Right renal cortex interstitium (tissue), 3 donors: ENCODE measurements at regions not wholly inside any gene's neighbourhood (a gene's known extent, or its start where the extent isn't known, plus 50 kb on each side); places are given as distances from the start of the nearest gene placed in this dataset.

Source experiments
- DNase-seq, 3 donors: peaks; one replicate each; pipeline ENCODE4 v3.0.0-alpha.2; 2013; ENCODE audit warnings: low read depth in 3 of 3, low spot score in 2 of 3

DNA sequence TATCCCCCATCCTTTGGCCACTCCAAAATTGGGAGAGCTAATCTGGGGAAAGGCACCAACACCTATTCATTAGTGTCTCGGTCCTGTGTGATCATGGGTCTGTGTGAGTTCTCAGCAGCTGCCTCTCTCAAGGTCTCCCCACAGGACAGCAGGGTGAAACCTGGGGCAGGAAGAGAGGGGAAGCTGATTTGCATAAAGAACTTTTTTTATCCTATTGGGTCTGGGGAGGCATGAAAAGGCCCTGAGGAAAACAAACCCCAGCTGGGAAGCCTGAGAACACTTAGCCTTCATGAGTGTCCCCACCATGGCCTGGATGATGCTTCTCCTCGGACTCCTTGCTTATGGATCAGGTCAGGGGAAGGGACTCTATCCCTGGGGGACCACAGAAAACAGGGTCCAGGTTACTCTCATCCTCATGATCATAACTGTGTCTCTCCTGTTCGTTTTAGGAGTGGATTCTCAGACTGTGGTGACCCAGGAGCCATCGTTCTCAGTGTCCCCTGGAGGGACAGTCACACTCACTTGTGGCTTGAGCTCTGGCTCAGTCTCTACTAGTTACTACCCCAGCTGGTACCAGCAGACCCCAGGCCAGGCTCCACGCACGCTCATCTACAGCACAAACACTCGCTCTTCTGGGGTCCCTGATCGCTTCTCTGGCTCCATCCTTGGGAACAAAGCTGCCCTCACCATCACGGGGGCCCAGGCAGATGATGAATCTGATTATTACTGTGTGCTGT is 116.0 kb upstream of the TOP3B start:
- no peak for DNase-seq

GRCh38 chr22:22097727-22098228 is 115.2 kb upstream of the TOP3B start:
- no peak for DNase-seq

DNA sequence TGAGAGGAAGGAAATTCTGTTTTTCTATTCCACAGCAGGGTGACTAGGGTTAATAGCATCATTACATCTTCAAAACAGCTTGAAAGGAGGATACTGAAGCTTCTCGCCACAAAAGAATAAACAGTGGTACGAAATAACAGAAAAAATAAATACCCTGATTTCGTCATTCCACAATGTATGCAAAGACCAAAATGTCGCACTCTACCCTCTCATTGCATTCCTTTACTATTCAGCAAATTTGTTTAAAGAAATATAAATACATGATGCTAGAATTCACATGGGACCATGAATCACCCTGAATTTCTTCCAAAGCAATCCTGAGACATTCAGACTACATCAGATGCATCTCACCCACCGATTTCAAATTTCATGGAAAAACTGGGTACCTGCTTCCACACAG is 112.3 kb upstream of the TOP3B start:
- DNase-seq = no peak

DNA sequence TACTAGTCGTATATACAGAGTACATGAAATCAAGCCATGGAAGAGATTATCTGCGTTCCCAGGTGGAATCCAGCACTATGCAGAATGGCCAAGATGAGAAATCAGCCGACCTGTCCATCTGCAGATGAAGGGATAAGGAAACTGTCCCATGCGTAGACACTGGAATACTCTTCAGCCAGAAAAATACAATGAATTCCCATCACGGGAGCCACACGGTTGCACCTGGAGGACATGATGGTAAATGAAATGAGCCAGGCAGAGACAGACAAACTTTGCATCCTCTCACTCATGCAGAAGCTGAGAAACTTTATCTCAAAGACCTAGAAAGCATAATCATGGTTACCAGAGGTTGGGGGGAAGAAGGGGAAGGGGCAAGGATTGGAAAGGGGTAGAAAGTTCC is 111.9 kb upstream of the TOP3B start:
- no peak for DNase-seq

DNA sequence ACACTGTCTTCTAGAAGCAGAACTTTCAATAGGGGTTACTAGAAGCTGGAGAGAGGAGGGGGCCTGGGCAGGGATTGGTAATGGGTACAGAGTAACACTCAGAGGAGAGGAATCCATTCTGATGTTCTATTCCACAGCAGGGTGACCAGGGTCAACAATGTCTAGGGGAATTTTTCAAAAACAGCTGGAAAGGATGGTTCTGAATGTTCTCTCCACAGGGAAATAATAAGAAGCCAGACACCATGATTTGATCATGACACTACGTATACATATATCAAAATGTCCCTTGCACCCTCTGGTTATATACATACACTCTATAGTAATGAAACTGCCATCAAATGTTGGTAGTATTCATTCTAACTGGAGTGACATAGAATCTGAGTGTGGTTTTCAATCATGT is 111.2 kb upstream of the TOP3B start:
- no peak for DNase-seq

DNA sequence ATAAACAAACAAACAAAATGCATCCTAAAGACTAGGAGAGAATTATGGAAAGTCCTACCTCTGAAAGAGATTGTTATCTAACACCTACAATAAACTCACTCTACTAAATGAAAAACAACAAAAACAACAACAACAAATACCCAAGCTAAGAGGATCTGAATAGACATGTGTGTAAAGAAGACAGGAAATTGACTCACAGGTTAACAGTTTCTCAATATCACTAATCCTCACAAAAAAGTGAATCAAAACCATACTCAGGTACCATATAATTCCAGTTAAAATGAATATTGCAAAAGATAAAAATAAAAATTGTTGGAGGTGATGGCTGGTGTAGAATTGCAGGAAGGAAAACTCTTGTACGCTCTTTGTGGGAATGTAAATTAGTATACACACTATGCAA is 110.4 kb upstream of the TOP3B start:
- no peak for DNase-seq

DNA sequence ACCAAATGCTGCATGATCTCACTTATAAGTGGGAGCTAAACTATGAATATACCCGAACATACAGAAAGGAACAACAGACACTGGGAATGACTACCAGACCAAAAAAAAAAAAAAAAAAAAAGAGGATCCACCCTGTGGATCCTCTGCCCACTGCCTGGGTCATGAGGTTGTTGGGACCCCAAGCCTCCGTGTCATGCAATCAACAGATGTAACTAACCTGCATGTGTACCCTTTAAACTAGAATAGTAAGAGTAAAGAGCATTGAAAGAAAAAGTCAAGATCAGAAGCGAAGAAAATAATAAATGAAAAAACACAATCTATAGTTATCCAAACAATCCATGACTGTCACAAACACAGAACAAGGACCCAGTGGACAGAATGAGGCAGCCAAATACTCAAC is 109.5 kb upstream of the TOP3B start:
- DNase-seq = no peak

GRCh38 chr22:22091400-22091878 is 108.9 kb upstream of the TOP3B start:
- DNase-seq = no peak

DNA sequence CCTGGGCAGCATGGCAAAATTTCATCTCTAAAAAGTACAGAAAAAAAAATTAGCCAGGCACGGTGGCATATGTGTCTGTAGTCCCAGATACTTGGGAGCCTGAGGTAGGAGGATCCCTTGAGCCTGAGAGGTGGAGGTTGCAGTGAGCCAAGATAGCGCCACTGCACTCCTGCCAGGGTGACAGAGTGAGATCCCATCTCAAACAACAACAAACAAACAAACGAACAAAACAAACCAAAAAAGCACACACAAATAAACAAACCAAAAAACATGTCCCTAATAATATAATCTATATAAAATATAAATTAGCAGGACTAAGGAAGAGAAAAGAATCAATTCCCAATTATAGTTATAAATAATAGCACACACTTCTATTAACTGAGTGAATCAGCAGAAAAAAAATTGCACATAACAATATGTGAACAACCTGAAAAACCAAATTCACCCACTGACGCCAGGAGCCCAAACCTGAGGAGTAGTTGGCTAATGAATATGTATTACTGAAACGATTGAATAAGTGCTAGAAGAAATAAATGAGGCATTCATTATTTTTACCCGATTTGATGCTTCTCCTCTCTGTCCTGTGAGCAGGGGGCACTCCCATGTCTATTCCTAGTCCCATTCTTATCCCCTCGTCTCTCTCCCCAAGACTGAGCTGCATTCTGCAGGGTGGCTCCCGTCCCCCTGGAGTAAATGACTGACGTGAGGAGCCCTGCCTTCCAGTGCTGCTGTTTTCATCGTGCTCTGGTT is 108.2 kb upstream of the TOP3B start:
- DNase-seq = no peak

DNA sequence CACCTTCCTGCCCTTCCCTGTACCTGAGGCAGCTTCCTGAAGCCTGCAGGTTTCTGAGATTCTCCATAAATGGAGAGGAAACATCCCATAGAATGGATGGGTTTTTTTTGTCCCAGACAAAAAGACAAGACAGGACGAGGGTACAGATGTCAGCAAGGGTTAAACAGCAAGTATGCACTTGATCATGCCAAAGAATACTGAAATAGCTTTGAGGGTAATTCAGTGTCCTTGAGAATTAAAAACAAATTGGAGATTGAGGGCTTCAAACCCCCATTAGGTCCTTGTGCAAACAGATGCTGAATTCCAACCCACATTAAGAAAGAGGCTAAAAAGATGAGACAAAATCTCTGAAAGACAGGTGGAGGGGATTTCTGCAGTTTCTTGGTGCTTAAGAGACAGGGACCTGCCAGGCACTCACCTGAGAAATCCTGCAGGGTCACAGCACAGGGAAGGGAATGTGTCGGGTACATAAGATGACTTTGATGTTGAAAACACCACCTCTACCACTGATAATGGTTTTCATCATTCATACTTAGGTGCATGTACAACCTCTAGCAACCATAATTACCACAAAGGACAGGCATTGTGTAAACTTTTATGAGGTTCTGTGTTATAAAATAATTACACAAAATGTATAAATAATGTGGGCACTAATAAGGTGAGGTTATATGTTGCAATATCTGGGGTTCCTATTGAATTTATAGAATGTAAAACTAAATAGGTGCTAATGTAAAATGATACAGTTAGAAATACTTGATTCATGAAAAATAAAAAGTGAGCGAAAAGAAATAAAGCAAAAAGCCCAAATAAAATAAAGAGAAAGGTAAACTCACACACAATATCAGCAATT is 107.1 kb upstream of the TOP3B start:
- no peak for DNase-seq

GRCh38 chr22:22088658-22089458 is 106.3 kb upstream of the TOP3B start:
- no peak for DNase-seq

- DNase-seq = no peak
Observed at GRCh38 chr22:22087854-22088657, 105.5 kb upstream of the TOP3B start.

DNA sequence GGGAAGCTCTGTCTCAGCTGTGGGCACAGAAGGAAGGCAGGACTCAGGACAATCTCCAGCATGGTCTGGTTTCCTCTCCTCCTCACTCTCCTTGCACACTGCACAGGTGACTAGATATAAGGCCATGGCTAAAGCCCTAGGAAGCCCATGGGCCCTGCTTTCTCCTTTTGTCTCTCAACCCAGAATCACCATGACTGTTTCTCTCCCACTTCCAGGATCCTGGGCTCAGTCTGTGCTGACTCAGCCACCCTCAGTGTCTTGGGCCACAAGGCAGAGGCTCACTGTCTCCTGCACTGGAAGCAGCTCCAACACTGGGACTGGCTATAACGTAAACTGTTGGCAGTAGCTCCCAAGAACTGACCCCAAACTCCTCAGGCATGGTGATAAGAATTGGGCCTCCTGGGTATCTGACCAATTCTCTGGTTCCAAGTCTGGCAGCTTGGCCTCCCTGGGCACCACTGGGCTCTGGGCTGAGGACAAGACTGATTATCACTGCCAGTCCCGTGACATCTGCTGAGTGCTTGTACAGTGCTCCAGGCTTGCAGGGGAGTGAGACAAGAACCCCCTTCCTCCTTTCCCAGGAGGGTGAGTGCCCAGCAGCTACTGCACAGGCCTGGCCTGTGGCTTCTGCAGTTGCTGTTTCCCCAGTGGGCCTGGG is 104.0 kb upstream of the TOP3B start:
- no peak for DNase-seq

DNA sequence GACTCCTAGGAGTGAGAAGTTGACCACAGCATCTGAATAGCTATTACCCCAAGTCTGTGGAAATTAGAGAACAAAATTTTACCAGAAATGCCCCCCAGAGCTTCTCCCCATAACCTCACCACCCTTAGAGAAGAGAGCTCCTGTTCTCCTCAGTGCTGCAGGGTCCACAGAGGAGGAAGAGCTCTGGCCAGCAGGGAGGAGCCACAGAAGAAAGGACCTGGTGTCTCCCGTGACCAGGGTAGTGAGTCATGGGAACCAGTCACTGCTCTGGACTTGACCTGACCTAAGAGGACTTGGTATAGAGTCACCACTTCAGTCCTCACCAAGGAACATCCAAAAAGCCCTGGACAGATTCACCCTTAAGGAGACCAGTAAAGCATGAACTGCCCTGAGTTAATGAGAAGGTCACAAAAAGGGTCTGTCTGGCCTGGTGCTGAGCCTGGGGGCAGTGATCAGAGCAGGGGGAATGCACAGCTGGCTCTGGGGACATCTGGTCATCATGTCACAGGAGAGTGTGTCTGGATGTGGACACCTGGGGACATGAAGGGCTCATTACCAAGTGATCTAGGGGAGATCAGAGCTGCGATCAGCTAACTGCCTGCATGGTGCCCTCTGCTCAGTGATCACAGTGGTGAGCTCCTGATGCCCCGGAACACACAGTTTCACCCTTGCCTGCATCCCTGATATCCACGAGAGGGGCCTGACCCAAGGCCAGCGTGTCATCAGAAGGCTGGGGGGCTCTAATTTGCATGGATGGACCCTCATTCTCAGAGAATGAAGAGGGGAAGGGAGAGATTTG is 103.3 kb upstream of the TOP3B start:
- no peak for DNase-seq

GRCh38 chr22:22084089-22084711 is 101.6 kb upstream of the TOP3B start:
- DNase-seq = no peak

DNA sequence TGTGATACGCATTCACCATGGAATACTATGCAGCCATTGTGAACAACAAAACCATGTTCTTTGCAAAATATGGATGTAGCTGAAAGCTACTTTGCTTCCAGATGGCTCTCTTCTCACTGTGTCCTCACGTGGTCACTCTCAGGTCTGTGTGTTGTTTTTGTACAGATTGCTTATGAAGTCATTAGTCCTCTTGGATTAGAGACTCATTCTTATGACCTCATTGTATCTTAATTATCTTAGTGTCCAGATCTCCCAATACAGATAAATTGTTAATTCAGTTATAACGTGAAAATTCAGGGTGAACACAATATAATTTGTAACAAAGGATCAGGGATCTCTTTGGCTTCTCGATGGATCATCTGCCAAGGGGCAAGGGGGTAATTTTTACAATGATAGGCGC is 100.4 kb upstream of the TOP3B start:
- no peak for DNase-seq

DNA sequence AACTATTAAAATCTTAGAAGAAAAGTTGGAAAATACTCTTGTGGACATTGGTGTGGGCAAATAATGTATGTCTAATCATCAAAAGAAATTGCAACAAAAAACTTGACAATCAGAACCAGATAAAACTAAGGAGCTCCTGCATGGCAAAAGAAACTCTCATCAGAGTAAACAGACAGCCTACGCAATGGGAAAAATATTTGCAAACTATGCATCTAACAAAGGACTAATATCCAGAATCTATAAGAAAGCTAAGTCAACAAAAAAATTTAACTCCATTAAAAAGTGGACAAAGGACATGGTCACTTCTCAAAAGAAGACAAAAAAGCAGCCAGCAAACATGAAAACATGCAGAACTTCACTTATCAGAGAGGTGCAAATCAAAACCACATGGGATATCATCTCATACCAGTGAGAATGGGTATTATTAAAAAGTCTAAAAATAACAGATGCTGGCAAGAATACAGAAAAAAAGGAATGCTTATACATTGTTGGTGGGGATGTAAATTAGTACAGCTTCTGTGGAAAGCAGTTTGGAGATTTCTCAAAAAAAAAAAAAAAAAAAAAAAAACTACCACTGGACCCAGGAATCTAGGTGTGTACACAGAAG is 99.7 kb upstream of the TOP3B start:
- no peak for DNase-seq
